SK-N-MC (cell line): ENCODE measurements at regions not wholly inside any gene's neighbourhood (a gene's known extent, or its start where the extent isn't known, plus 50 kb on each side); places are given as distances from the start of the nearest gene placed in this dataset.
"Not testable (repeated sequence)": the region's sequence is repeated elsewhere in the genome, so short reads cannot be mapped to it uniquely, and the experiment has no call there.

Source experiments
- DNase-seq: peaks from one replicate; pipeline ENCODE4 v3.0.0-alpha.2; 2011; ENCODE audit warnings: low read depth, low spot score
- H3K27ac ChIP-seq: fragments of 200-600 bp; sonication (generic); 2 replicates; pipeline ENCODE4 v1.5.1; 2016; ENCODE audit warnings: mixed run types
- H3K36me3 ChIP-seq: fragments of 200-600 bp; sonication (generic); 2 replicates; pipeline ENCODE4 v1.6.1; 2017; ENCODE audit warnings: antibody characterized with exemption, low read length, mixed read lengths; ENCODE audit not compliant: insufficient read depth
- H3K4me3 ChIP-seq: fragments of 200-600 bp; sonication (generic); 2 replicates; pipeline ENCODE4 v1.5.1; 2016
- H3K9ac ChIP-seq: fragments of 200-600 bp; sonication (generic); 2 replicates; pipeline ENCODE4 v1.8.0; 2017; ENCODE audit warnings: mixed run types, mixed read lengths; ENCODE audit not compliant: insufficient read length
- H3K9me3 ChIP-seq: fragments of 200-600 bp; sonication (generic); 2 replicates; pipeline ENCODE4 v1.6.1; 2017; ENCODE audit warnings: low read depth, mild to moderate bottlenecking, antibody characterized with exemption, low read length, moderate library complexity, mixed read lengths
- EZH2 ChIP-seq: fragments of 200-600 bp; sonication (generic); IDR thresholded peaks from one replicate; pipeline ENCODE4 v1.6.1; 2017; ENCODE audit warnings: antibody characterized with exemption
- FOXP2 ChIP-seq: optimal IDR thresholded peaks from 2 replicates; pipeline ENCODE3; 2011; ENCODE audit warnings: mild to moderate bottlenecking, moderate library complexity; ENCODE audit not compliant: insufficient read depth; ENCODE audit errors: extremely low read length, control extremely low read depth
- POLR2AphosphoS5 ChIP-seq: IDR thresholded peaks from 2 replicates; pipeline ENCODE4 v1.6.1; 2012; ENCODE audit warnings: mild to moderate bottlenecking, low read depth, low read length, borderline replicate concordance

DNA sequence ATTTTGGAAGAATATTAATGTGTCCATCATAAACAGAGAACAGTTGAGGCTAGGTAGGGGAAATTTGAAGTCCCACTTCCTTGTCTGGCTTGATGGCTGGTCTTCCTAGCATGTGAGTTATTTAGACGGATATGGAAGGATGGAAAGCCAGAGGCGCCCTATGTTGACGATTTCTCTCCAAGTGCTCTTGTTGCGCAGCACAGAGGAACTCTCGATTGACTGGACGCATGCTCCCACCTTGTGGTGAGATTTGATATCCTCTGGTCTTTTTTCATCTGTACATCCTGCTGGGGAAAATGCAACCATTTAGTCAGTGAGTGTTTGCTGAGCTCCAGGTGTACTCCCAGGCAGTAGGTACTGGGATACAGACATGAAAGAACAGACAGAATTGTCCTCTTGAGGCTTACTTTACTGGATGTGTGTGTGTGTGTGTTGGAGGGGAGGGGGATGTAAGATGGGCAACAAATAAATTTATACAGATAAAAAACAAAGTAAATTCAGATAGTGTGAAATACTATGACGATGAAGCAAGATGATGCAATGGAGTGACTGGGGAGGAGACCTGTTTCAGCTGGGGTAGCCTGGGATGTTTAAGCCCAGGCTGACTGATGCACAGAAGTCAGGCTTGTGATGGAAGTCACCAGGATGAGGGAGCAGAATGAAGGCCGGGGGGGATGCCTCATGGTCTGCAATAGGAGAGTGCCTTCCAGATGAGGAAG, 137.2 kb downstream of the TRIM43 start:
- Histone ChIP-seq H3K9ac (no peak overlapping the region), H3K9me3 (no peaks in the 10 kb centered on the region), H3K4me3 (no peak overlapping the region), H3K36me3 (no peaks in the 10 kb centered on the region), H3K27ac (no peak overlapping the region)
- DNase-seq, result peak; percentile 2
- TF ChIP-seq POLR2AphosphoS5 (no peak), FOXP2 (no peak), EZH2 (no peak)

DNA sequence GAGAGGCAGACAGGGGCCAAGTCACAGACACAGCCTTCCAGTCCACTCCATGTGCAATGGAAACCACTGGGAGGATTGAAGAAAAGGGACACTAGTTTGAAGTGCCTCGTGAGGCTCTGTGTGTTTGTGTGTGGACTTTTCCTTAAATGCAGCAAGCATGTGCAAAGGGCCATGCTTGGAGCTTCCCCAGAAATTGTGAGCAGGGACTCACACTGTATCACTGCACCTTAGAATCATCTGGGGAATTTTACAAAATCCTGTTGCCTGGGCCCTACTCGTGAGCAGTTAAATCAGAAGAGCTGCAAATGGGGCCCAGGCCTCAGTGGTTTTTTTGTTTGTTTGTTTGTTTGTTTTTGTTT, 137.8 kb downstream of the TRIM43 start:
- Histone ChIP-seq H3K4me3 (no peak overlapping the region), H3K36me3 (no peaks in the 10 kb centered on the region), H3K27ac (no peak overlapping the region), H3K9me3 (no peaks in the 10 kb centered on the region), H3K9ac (no peak overlapping the region)
- TF ChIP-seq FOXP2, result no peak
- TF ChIP-seq EZH2, result no peak
- TF ChIP-seq POLR2AphosphoS5, result no peak
- DNase-seq, result no peak

DNA sequence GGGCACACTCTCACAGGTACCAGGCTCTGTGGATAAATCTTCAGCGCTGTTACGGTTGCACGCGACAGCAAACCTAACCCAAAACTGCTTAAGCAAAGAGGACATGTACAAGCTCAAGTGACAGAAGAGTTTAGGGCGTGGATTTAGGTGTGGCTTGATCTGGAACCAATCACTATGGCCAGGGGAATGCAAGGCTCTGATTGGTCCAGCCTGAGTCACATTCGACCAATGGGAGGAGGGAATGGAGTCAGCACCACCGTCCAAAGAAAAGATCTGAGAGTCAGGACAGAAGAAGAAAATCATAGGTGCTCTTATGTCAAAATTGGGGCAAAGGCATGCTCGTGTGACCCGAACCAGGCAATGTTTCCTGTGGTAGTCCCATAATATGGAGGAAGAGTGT, 139.0 kb downstream of the TRIM43 start:
- no peaks in the 10 kb centered on the region for H3K36me3 ChIP-seq
- TF ChIP-seq EZH2, result no peak
- no peak for TF ChIP-seq POLR2AphosphoS5
- TF ChIP-seq FOXP2, result no peak
- no peak for DNase-seq
- H3K27ac ChIP-seq, result no peak overlapping the region
- H3K4me3 ChIP-seq, result no peak overlapping the region
- no peak overlapping the region for H3K9ac ChIP-seq
- no peaks in the 10 kb centered on the region for H3K9me3 ChIP-seq

DNA sequence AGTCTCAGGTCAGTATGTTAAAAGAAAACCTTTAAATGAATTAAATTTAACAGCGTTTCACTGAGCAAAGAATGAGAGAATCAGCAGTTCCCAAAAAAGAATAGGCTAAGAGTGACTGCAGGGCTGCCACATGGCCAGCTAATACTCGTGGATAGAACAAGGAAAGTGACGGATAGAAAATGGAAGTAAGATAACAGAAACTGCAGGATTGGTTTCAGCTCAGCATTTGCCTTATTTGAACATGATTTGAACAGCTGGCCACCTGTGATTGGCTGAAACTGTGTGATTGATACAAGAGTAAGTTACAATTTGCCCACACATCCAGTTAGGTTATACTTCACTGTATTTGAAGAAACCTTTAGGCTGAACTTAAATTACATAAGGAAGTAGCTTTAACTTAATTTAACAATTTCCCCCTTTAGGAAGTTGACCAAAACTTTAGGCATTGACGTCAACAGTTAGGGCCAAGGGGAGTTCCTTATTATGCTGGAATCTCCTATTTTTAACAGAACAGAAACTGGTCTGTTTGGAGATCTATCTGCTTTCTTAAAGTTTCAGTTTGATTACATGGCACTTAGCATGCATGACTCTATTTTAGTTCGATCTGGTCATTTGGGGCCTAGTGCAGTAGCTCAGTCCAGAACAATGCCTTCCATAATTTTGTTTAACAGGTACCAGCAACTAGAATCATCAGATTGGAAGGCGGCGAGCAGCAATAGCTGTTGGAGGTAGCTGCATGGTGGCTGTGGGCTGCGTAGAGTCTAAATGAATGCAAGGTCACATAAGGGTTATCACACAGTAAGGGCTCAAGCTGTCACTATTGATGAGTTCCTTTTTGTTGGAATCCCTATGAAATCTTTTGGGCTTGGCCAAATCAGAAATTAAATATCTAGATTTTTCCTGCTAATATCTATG, 143.4 kb downstream of the TRIM43 start:
- no peak for DNase-seq
- Histone ChIP-seq H3K36me3 (no peaks in the 10 kb centered on the region), H3K9me3 (no peaks in the 10 kb centered on the region), H3K4me3 (no peak overlapping the region), H3K27ac (no peak overlapping the region), H3K9ac (no peak overlapping the region)
- TF ChIP-seq POLR2AphosphoS5 (no peak), EZH2 (no peak), FOXP2 (no peak)

DNA sequence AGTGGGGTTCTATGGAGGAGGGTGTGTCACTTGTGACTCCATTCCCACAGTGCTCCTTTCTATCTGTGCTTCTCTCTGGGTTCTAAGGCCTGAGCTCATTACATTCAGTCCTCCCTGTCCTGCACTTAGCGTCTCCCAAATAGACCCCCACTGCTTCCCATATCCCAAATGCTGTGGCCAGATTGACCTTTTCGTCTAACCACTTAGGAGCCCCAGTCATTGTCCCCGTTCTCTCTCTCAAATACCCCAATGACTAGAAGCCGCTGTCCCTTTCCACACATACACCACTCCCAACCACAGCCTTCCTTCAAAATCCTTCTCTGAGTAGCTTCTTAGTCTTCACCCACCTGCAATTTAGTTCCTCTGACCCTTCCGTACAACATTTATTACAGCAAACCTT, 146.5 kb downstream of the TRIM43 start:
- Histone ChIP-seq H3K9ac (no peak overlapping the region), H3K4me3 (no peak overlapping the region), H3K27ac (no peak overlapping the region), H3K36me3 (no peaks in the 10 kb centered on the region), H3K9me3 (no peaks in the 10 kb centered on the region)
- no peak for DNase-seq
- no peak for TF ChIP-seq EZH2
- TF ChIP-seq FOXP2, result no peak

DNA sequence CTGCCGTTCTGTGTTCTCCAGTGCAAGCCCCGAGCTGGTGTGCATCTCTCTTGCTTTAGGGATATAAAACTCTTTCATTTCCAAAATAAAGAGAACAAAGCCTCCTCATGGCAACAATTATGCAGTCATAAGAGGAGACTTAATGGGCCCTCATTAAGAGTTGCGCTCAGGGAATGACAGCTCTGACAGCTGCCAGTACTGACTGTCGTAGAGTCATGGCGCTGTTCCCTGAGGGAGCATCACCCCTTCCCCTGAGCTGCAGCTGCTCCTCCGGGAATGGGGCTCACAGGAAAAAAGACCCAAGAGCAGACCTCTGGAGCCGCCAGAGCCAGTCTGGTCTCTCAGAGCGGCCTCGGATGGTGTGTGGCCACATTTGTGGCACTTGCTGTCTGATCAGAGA, 160.3 kb downstream of the TRIM43 start:
- not testable (repeated sequence) for H3K36me3 ChIP-seq, DNase-seq, H3K9me3 ChIP-seq, H3K4me3 ChIP-seq, H3K9ac ChIP-seq, H3K27ac ChIP-seq

DNA sequence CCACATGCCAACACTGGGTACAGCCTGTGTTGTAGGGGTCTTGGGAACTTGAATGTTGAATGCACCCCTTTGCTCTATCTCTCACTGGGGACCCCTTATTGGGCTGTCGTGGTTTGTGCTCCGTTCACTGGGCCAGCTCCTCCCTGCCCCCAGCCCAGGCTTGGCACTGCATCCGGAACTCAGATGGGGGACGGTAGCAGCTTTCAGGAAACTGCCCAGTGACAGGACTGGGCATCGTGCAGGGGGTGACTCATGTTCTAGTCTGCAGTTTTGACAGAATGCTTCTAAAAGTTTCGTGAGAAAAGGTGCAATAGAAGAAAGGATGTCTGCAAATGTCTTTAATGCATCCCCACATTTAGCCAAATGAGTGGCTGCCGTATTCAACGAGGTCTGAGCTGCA, 162.0 kb downstream of the TRIM43 start:
- H3K9ac ChIP-seq, H3K9me3 ChIP-seq, H3K36me3 ChIP-seq, DNase-seq, H3K27ac ChIP-seq, H3K4me3 ChIP-seq: not testable (repeated sequence)

DNA sequence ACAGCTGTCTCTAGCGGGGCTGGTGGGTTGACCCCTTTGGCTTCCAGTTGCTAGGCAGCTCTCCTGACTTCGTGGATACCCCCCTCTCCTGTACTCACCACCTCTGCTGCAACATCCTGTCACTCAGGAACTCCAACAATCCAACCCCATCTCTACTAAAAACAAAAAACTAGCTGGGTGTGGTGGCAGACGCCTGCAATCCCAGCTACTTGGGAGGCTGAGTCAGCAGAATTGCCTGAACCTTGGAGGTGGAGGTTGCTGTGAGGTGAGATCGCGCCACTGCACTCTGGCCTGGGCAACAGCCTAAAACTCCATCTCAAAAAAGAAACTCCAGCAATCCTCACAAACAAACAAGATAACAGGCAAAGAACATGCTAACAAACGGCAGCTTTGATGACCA, 162.4 kb downstream of the TRIM43 start:
- DNase-seq, H3K9ac ChIP-seq, H3K9me3 ChIP-seq, H3K4me3 ChIP-seq, H3K36me3 ChIP-seq, H3K27ac ChIP-seq: not testable (repeated sequence)

DNA sequence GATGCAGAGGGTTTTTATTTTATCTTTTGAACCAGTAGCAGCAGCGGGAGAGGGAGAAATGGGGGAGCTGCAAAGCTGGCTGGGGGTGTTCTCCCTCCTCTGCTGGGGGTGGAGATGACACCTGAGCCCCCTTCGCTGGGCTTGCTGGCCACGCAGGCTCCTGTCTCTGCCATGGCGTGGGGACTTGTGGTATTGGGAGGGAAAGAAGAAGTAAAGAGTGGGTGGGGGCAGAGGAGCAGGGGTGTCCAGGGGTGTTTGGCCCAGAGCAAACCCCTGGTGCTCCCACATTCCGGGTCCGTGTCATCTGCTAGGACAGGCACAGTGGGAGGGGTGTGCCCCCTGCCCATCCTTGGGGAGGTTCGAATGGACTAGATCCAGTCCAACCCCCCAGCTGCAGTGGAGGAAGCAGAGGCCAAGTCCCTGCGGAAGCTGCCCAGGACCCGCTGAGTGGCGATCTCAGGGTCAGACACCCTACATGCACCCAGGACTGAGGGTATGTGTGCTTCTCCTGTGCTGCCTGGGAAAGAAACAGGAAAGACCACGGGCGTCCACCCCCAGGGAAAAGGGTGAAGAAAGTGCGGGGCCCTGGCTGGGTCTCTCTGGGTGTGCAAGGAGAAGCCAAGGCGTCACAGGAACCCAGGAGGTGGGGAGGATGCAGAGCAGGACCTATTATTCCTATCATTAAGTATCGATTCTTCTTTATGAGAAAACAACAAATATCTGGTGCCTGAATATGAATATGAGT, 163.2 kb downstream of the TRIM43 start:
- H3K27ac ChIP-seq, H3K36me3 ChIP-seq, H3K9me3 ChIP-seq, H3K4me3 ChIP-seq, H3K9ac ChIP-seq, DNase-seq: not testable (repeated sequence)

DNA sequence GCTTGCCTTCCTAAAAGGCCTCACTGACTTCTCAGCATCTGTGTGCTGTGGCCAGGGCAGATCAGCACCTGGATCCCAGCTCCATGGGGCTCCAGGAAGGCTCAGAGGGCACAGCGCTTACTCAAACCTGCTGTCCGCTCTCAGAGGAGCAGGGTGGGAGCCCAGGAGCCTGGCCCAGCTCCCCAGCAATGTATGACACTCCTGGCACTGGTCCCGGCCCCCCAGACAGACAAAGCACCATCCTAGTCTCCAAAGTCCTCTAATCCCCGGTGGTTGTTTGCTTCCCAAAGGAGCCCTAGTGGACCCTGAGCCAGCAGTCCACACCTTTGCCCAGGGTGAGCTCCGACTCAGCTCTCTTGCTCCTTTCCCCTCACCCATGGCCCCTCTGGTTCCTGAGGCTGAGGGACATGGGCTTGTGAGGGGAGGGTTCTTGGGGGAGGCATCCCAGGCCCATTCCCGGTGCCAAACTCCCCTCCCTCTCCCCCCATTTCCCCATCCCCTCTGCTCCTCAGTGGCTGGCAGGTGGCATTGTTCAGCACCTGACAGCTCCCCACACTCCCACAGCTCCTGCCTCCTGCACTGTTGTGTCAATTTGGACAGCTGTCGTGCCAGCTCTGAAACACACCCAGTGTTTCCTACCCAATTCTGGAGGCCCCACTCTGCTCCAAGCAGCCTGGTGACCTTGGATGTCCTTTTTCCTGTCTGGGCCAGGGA, 164.3 kb downstream of the TRIM43 start:
- not testable (repeated sequence) for H3K36me3 ChIP-seq, H3K9me3 ChIP-seq, DNase-seq, H3K9ac ChIP-seq, H3K4me3 ChIP-seq, H3K27ac ChIP-seq
